Nephron progenitor cell (in vitro differentiated cells): ENCODE measurements at regions not wholly inside any gene's neighbourhood (a gene's known extent, or its start where the extent isn't known, plus 50 kb on each side); places are given as distances from the start of the nearest gene placed in this dataset.

ENCODE experiments used
- DNase-seq: peaks from one replicate; pipeline ENCODE4 v3.0.0; 2021
- H3K27ac Mint-ChIP-seq: 2 replicates; pipeline ENCODE4 v1.8.0; 2021; ENCODE audit warnings: mild to moderate bottlenecking, moderate library complexity, mixed read lengths
- H3K27me3 Mint-ChIP-seq: 2 replicates; pipeline ENCODE4 v1.8.0; 2021; ENCODE audit warnings: mild to moderate bottlenecking, low read depth, mixed read lengths; ENCODE audit not compliant: poor library complexity
- H3K36me3 Mint-ChIP-seq: 2 replicates; pipeline ENCODE4 v1.8.0; 2021; ENCODE audit warnings: low read depth, mixed read lengths
- H3K4me1 Mint-ChIP-seq: 2 replicates; pipeline ENCODE4 v1.8.0; 2021; ENCODE audit warnings: mixed read lengths
- H3K4me3 Mint-ChIP-seq: 2 replicates; pipeline ENCODE4 v1.8.0; 2021; ENCODE audit warnings: mild to moderate bottlenecking, moderate library complexity, mixed read lengths
- H3K9me3 Mint-ChIP-seq: 2 replicates; pipeline ENCODE4 v1.8.0; 2021; ENCODE audit warnings: mild to moderate bottlenecking, moderate library complexity, mixed read lengths
- TF ChIP-seq, protein P1 (sequence below): fragments of 200-600 bp; sonication (generic); IDR thresholded peaks from 2 replicates; pipeline ENCODE4 v1.5.0; 2021; ENCODE audit warnings: antibody characterized with exemption

DNA sequence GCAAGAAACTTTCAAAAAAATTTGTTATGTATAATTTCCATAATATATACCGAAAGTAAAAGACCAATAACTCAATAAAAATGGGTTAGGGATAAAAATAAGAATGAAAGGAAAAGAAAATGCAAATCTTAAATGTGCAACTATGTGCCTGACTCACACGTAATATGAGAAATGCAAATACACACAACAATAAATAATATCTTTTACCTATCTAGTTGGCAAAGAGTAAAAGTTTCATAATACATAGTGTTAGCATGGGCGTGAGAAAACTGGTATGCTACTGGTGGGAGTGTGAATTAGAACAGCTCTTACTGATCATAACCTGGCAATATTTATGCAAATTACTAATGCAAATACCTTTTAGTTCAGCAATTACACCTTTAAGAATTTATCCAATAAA is 438.5 kb upstream of the CITED2 start:
- Mint-ChIP-seq H3K4me3 (no peak overlapping the region), H3K9me3 (peaks cover 14% of the 10 kb centered on the region), H3K27ac (no peak overlapping the region), H3K36me3 (no peaks in the 10 kb centered on the region), H3K4me1 (no peaks in the 10 kb centered on the region), H3K27me3 (no peaks in the 10 kb centered on the region)
- DNase-seq: no peak
- TF ChIP-seq, protein P1, sequence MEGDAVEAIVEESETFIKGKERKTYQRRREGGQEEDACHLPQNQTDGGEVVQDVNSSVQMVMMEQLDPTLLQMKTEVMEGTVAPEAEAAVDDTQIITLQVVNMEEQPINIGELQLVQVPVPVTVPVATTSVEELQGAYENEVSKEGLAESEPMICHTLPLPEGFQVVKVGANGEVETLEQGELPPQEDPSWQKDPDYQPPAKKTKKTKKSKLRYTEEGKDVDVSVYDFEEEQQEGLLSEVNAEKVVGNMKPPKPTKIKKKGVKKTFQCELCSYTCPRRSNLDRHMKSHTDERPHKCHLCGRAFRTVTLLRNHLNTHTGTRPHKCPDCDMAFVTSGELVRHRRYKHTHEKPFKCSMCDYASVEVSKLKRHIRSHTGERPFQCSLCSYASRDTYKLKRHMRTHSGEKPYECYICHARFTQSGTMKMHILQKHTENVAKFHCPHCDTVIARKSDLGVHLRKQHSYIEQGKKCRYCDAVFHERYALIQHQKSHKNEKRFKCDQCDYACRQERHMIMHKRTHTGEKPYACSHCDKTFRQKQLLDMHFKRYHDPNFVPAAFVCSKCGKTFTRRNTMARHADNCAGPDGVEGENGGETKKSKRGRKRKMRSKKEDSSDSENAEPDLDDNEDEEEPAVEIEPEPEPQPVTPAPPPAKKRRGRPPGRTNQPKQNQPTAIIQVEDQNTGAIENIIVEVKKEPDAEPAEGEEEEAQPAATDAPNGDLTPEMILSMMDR: no peak

DNA sequence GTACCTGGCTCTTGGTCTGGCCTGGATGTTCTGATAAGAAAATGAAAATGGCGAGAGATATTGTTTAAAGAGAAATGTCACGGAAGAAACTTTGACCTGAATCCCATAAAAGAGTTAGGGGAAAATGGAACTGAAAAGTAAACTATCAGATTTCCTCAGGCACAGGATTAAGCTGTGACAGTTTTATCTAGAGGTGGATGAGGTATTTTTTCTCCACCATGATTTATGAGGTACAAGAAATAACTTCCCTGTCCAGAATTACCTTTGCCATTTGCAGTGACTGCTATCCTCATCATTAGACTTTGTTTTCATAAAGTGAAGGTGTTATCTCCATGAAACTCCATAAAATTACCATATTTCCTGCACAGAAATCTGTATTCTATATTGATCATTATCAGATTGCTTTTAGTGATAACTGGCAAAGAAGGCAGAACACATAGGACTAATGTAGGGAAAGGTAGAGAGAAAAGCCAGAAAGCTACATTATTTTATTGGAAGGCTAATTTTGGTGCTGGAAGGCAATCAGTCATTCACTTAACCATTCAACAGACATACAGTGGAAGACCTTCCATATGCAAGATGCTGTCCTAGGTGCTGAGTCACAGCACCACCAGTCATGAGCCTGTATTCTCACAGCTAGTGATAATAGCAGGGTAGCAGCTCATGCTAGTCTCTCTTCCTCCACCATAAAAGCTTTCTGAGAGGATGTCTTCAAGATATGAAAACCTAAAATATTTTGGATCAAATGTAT is 427.3 kb upstream of the CITED2 start:
- peaks cover 5% of the 10 kb centered on the region for H3K4me1 Mint-ChIP-seq
- no peak overlapping the region for H3K4me3 Mint-ChIP-seq

DNA sequence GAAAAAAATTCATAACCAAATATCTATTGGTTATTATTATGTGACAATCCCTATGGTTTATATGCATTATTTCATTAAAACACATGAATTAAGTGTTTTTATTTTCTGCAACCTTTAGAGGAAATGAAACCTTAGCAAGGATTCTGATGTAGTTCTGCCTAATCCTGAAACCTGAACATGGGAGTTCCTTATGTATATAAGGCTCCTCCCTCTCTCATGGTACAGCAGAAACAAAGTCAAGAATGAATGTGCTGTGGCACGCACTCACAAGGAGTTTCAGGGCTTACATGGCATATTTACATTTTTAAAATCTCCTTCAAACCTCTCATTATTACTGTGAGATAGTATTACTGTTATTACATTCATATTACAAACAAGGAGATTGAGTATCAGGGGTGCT is 426.4 kb upstream of the CITED2 start:
- no peak overlapping the region for H3K4me3 Mint-ChIP-seq

More for the DNA sequence above, 427.3 kb upstream of the CITED2 start:
- H3K36me3 Mint-ChIP-seq: no peaks in the 10 kb centered on the region
- peaks cover 4% of the 10 kb centered on the region for H3K27me3 Mint-ChIP-seq
- H3K27ac Mint-ChIP-seq: no peak overlapping the region
- DNase-seq: no peak
- H3K9me3 Mint-ChIP-seq: peaks cover 3% of the 10 kb centered on the region
- TF ChIP-seq, protein P1: no peak

DNA sequence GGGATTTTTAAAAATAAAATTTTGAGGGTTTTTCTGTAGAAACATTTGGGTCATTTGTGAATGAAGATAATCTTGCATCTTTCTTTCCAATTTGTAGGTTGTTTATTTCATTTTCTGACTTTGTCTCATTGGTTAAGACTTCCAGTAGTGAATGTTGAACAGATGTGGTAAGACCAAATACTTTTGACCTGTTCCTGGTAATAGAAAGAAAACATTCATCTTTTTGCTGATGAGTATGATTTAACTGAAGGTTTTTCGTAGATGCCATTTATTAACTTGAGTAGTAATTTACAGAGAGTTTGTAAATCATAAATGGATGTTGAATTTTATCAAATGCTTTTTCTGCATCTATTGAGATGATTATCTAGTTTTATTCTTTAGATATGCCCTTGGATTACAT is 416.1 kb upstream of the CITED2 start:
- Mint-ChIP-seq H3K27me3 (peaks cover 4% of the 10 kb centered on the region), H3K36me3 (peaks cover 26% of the 10 kb centered on the region), H3K9me3 (peaks cover 29% of the 10 kb centered on the region), H3K4me3 (no peak overlapping the region), H3K27ac (no peak overlapping the region), H3K4me1 (no peaks in the 10 kb centered on the region)
- TF ChIP-seq, protein P1: no peak
- no peak for DNase-seq

More for the DNA sequence above, 426.4 kb upstream of the CITED2 start:
- TF ChIP-seq, protein P1: no peak
- Mint-ChIP-seq H3K27me3 (peaks cover 4% of the 10 kb centered on the region), H3K27ac (no peak overlapping the region), H3K4me1 (peaks cover 5% of the 10 kb centered on the region), H3K9me3 (peaks cover 8% of the 10 kb centered on the region), H3K36me3 (no peaks in the 10 kb centered on the region)
- no peak for DNase-seq

DNA sequence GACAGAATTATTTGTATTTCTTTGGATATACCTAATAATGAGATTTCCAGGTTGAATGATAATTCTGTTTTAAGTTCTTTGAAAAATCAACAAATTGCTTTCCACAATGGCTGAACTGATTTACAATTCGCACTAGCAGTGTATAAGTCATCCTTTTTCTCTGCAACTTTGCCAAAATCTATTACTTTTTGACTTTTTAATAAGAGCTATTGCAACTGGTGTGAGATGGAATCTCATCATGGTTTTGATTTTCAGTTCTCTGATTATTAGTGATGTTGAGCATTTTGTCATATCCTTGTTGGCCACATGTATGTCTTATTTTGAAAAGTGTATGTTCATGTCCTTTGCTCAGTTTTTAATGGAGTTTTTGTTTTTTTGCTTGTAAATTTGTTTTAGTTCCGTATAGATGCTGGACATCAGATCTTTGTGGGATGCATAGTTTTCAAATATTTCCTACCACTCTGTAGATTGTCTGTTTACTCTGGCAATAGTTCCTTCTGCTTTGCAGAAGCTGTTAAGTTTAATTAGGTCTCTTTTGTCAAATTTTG is 409.8 kb upstream of the CITED2 start:
- peaks cover 4% of the 10 kb centered on the region for H3K27me3 Mint-ChIP-seq
- no peak overlapping the region for H3K27ac Mint-ChIP-seq
- peaks cover 57% of the 10 kb centered on the region for H3K9me3 Mint-ChIP-seq
- peaks cover 44% of the 10 kb centered on the region for H3K36me3 Mint-ChIP-seq
- H3K4me1 Mint-ChIP-seq: peaks cover 13% of the 10 kb centered on the region
- DNase-seq: no peak
- TF ChIP-seq, protein P1: no peak
- H3K4me3 Mint-ChIP-seq: no peak overlapping the region
